ENCODE measurements at regions not wholly inside any gene's neighbourhood (a gene's known extent, or its start where the extent isn't known, plus 50 kb on each side); places are given as distances from the start of the nearest gene placed in this dataset.

DNA sequence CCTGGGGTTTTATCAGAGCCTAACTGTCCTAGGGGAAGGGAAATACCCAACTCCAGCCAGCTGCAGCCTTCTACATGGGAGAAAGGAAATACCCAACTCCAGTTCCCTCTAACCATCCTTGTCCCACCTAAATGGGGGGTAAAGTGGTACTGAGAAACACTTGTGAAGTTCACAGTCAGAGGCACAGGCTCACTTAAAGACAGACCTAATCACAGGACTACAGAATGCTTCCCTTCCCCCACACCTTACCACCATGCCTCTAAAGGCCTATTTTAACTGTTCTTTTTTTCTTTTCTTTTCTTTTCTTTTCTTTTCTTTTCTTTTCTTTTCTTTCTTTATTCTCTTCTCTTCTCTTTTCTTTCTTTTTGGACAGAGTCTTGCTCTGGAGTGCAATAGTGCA lies 324.6 kb downstream of the SPATA17 start:
- H2BK12ac ChIP-seq (ENCODE audit: insufficient read length, low read depth, low read length): no peak overlapping the region
- H3K4me3 Mint-ChIP-seq: no peak overlapping the region

More for the DNA sequence above, 324.6 kb downstream of the SPATA17 start:
- H3K23ac ChIP-seq (ENCODE audit: insufficient read length, low read depth, low read length): no peak overlapping the region
- H3K27ac ChIP-seq (ENCODE audit: insufficient read length, low read depth, low read length): no peak overlapping the region
- peaks cover 0 to 5% (median 0%) of the 10 kb centered on the region in 3 experiments; a peak in 1 of 7 replicates for H3K36me3 Mint-ChIP-seq (ENCODE audit: insufficient read depth in 1 of 3, low read depth in 3 of 3)
- no peak overlapping the region for H3K4ac ChIP-seq (ENCODE audit: low read depth, low read length)
- H4K20me1 ChIP-seq (ENCODE audit: control insufficient read depth, insufficient read depth, insufficient read length): no peaks in the 10 kb centered on the region
- no peak overlapping the region for H2BK120ac ChIP-seq (ENCODE audit: low read depth, low read length, poor library complexity, severe bottlenecking)
- no peaks in the 10 kb centered on the region for H3K9me3 ChIP-seq (ENCODE audit: control insufficient read depth, low read depth, low read length)
- no peaks in the 10 kb centered on the region for H3K79me2 ChIP-seq (ENCODE audit: insufficient read depth, low read length)
- H4K5ac ChIP-seq (ENCODE audit: insufficient read length, low read depth, low read length): no peak overlapping the region
- no peak overlapping the region for H2BK20ac ChIP-seq (ENCODE audit: low read depth, low read length, poor library complexity, severe bottlenecking)
- TF ChIP-seq, protein P1, sequence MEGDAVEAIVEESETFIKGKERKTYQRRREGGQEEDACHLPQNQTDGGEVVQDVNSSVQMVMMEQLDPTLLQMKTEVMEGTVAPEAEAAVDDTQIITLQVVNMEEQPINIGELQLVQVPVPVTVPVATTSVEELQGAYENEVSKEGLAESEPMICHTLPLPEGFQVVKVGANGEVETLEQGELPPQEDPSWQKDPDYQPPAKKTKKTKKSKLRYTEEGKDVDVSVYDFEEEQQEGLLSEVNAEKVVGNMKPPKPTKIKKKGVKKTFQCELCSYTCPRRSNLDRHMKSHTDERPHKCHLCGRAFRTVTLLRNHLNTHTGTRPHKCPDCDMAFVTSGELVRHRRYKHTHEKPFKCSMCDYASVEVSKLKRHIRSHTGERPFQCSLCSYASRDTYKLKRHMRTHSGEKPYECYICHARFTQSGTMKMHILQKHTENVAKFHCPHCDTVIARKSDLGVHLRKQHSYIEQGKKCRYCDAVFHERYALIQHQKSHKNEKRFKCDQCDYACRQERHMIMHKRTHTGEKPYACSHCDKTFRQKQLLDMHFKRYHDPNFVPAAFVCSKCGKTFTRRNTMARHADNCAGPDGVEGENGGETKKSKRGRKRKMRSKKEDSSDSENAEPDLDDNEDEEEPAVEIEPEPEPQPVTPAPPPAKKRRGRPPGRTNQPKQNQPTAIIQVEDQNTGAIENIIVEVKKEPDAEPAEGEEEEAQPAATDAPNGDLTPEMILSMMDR (conservative IDR thresholded peaks at IDR 0.05): no peak
- H2AFZ ChIP-seq (ENCODE audit: low read length): peak overlapping the region; percentile 62
- H3K56ac ChIP-seq (ENCODE audit: insufficient read length, low read depth, low read length): no peak overlapping the region
- H4K91ac ChIP-seq (ENCODE audit: insufficient read length, low read depth, low read length): no peak overlapping the region
- peaks cover 0 to 3% of the 10 kb centered on the region in 2 experiments; a peak in 3 of 5 replicates for H3K9me3 Mint-ChIP-seq
- no peak overlapping the region for H3K14ac ChIP-seq (ENCODE audit: insufficient read depth, low read length)
- H2BK5ac ChIP-seq (ENCODE audit: insufficient read length, low read length): no peak overlapping the region
- no peak overlapping the region for H2BK15ac ChIP-seq (ENCODE audit: low read depth, low read length)
- no peak overlapping the region for H2AK5ac ChIP-seq (ENCODE audit: insufficient read length, low read length)
- H3K4me1 Mint-ChIP-seq: peaks cover 6 to 7% of the 10 kb centered on the region in 2 experiments; a peak in 3 of 4 replicates
- H3K4me2 ChIP-seq (ENCODE audit: insufficient read depth, insufficient read length, low read length): no peak overlapping the region
- H3K27me3 ChIP-seq (ENCODE audit: insufficient read depth, low read length): no peaks in the 10 kb centered on the region
- no peaks in the 10 kb centered on the region for H3K4me1 ChIP-seq (ENCODE audit: insufficient read depth, low read length)
- no peaks in the 10 kb centered on the region for H3K79me1 ChIP-seq (ENCODE audit: insufficient read depth, low read depth, low read length, poor library complexity, severe bottlenecking)
- no peak overlapping the region for H3T11ph ChIP-seq (ENCODE audit: low read length)
- H4K8ac ChIP-seq (replicated peaks; ENCODE audit: insufficient read length, low read depth, low read length): no peak overlapping the region
- no peak overlapping the region for H3K9ac ChIP-seq (ENCODE audit: extremely low read depth, insufficient read length, low read length)
- no peak overlapping the region for H3K27ac Mint-ChIP-seq
- no peaks in the 10 kb centered on the region for H3K23me2 ChIP-seq (ENCODE audit: insufficient read length, low read depth, low read length, poor library complexity, severe bottlenecking)
- no peak overlapping the region for H3K18ac ChIP-seq (ENCODE audit: insufficient read length, low read depth, low read length)
- DNase-seq: no peak
- no peaks in the 10 kb centered on the region for H3K27me3 Mint-ChIP-seq (ENCODE audit: low read depth)

Data from H9 (cell line).